GM12891 (cell line): ENCODE measurements at regions not wholly inside any gene's neighbourhood (a gene's known extent, or its start where the extent isn't known, plus 50 kb on each side); places are given as distances from the start of the nearest gene placed in this dataset.

Experiments
- POLR2A ChIP-seq: IDR thresholded peaks from 2 replicates; pipeline ENCODE4 v1.6.1; 2011; ENCODE audit warnings: low read depth, low read length, control low read depth
- POLR2AphosphoS5 ChIP-seq: IDR thresholded peaks from 2 replicates; pipeline ENCODE4 v1.6.1; 2011; ENCODE audit warnings: low read depth, low read length, control low read depth
- TAF1 ChIP-seq: IDR thresholded peaks from 2 replicates; pipeline ENCODE4 v1.6.1; 2011; ENCODE audit warnings: low read depth, low read length, control low read depth

- TF ChIP-seq POLR2A, result no peak
- TF ChIP-seq TAF1, result no peak
- no peak for TF ChIP-seq POLR2AphosphoS5
These were observed 215.1 kb downstream of the C9orf50 start for GRCh38 chr9:129405827-129406213.
